PC-9 (cell line): ENCODE measurements at regions not wholly inside any gene's neighbourhood (a gene's known extent, or its start where the extent isn't known, plus 50 kb on each side); places are given as distances from the start of the nearest gene placed in this dataset.
"Not testable (repeated sequence)": the region's sequence is repeated elsewhere in the genome, so short reads cannot be mapped to it uniquely, and the experiment has no call there.

ENCODE experiments used
- BruUV-seq: library from RNA; stranded (reverse); fragments of 400-500 nt; replicated peaks from 2 replicates; lab custom pipeline; 2021; lab: Mats Ljungman, UMichigan
- CTCF ChIA-PET: fragments of 300-600 bp; sonication (Branson Sonifier 250); formaldehyde crosslinking; loops from one replicate; lab custom pipeline; 2022; ENCODE audit warnings: antibody characterized with exemption; lab: Charles Lee
- POLR2A ChIA-PET: fragments of 300-600 bp; sonication (Branson Sonifier 250); formaldehyde crosslinking; loops from one replicate; lab custom pipeline; 2022; ENCODE audit warnings: antibody characterized with exemption; ENCODE audit not compliant: unreplicated experiment; lab: Charles Lee
- DNase-seq, 2 experiments: peaks; one replicate each; pipeline versions ENCODE4 v3.0.0 to v3.0.0-alpha.2; 2015 to 2022; ENCODE audit warnings: mixed read lengths in 1 of 2
- H2AFZ ChIP-seq: fragments of 200-600 bp; sonication (generic); 2 replicates; pipeline ENCODE4 v1.8.1; 2017; ENCODE audit warnings: antibody characterized with exemption
- H3F3A ChIP-seq: fragments of 200-600 bp; sonication (generic); 2 replicates; pipeline ENCODE4 v1.8.1; 2017; ENCODE audit warnings: antibody characterized with exemption, mild to moderate bottlenecking, low read depth; ENCODE audit not compliant: insufficient read depth
- H3K27ac ChIP-seq: fragments of 200-600 bp; sonication (generic); 2 replicates; pipeline ENCODE4 v1.6.1; 2016; ENCODE audit warnings: mixed run types
- H3K27me3 ChIP-seq: fragments of 200-600 bp; sonication (generic); 2 replicates; pipeline ENCODE4 v1.6.1; 2016; ENCODE audit warnings: low read depth, mixed run types; ENCODE audit not compliant: insufficient read depth
- H3K36me3 ChIP-seq: fragments of 200-600 bp; sonication (generic); 2 replicates; pipeline ENCODE4 v1.6.1; 2016; ENCODE audit warnings: low read depth, mixed run types
- H3K4me1 ChIP-seq: fragments of 200-600 bp; sonication (generic); replicated peaks from 2 replicates; pipeline ENCODE4 v1.6.1; 2016; ENCODE audit warnings: mixed run types; ENCODE audit not compliant: insufficient read depth
- H3K4me2 ChIP-seq: fragments of 200-600 bp; sonication (generic); 2 replicates; pipeline ENCODE4 v1.6.1; 2017; ENCODE audit warnings: mixed run types
- H3K4me3 ChIP-seq: fragments of 200-600 bp; sonication (generic); 2 replicates; pipeline ENCODE4 v1.6.1; 2016; ENCODE audit warnings: mixed run types
- H3K79me2 ChIP-seq: fragments of 200-600 bp; sonication (generic); 2 replicates; pipeline ENCODE4 v1.6.1; 2017; ENCODE audit warnings: low read depth, mixed run types
- H3K9me2 ChIP-seq: fragments of 200-600 bp; sonication (generic); 2 replicates; pipeline ENCODE4 v1.8.1; 2017; ENCODE audit warnings: mild to moderate bottlenecking; ENCODE audit not compliant: insufficient read depth
- H3K9me3 ChIP-seq: fragments of 200-600 bp; sonication (generic); 2 replicates; pipeline ENCODE4 v1.8.1; 2016; ENCODE audit warnings: low read depth; ENCODE audit not compliant: insufficient read depth
- H4K20me1 ChIP-seq: fragments of 200-600 bp; sonication (generic); 2 replicates; pipeline ENCODE4 v1.8.1; 2017; ENCODE audit not compliant: insufficient read depth
- CTCF ChIP-seq: fragments of 200-600 bp; sonication (generic); conservative IDR thresholded peaks from 2 replicates; pipeline ENCODE4 v1.6.1; 2017; ENCODE audit warnings: mixed run types, antibody characterized with exemption, mild to moderate bottlenecking, moderate library complexity
- EZH2 ChIP-seq: fragments of 200-600 bp; sonication (generic); IDR thresholded peaks from 2 replicates; pipeline ENCODE4 v1.8.0; 2017; ENCODE audit warnings: antibody characterized with exemption, low read depth
- intact Hi-C: fragments of 100-400 bp; cut with micrococcal nuclease; formaldehyde crosslinking; loops from one replicate; pipeline ENCODE4 v1.10.0; 2022; ENCODE audit not compliant: unreplicated experiment

GRCh38 chr18:35837922-35838496, 134.5 kb upstream of the RMP24 start:
- no peak for DNase-seq
- H3K4me3 ChIP-seq = no peak overlapping the region
- no peaks in the 10 kb centered on the region for H3K9me2 ChIP-seq
- TF ChIP-seq EZH2 (no peak), CTCF (no peak)
- H3K36me3 ChIP-seq = no peaks in the 10 kb centered on the region
- intact Hi-C loops = no loop called here
- no peaks in the 10 kb centered on the region for H3K4me1 ChIP-seq
- POLR2A ChIA-PET = no interaction called here
- no peaks in the 10 kb centered on the region for H4K20me1 ChIP-seq
- no peaks in the 10 kb centered on the region for H3K27me3 ChIP-seq
- no peaks in the 10 kb centered on the region for H3K9me3 ChIP-seq
- H3K79me2 ChIP-seq = no peaks in the 10 kb centered on the region
- CTCF ChIA-PET = no interaction called here
- no TSS peak for BruUV-seq
- no peak overlapping the region for H2AFZ ChIP-seq
- no peak overlapping the region for H3K4me2 ChIP-seq
- no peak overlapping the region for H3K27ac ChIP-seq
- H3F3A ChIP-seq = no peaks in the 10 kb centered on the region

GRCh38 chr18:35841283-35841682, 131.2 kb upstream of the RMP24 start:
- Histone ChIP-seq H3K79me2 (no peaks in the 10 kb centered on the region), H3K4me2 (no peak overlapping the region), H3K27me3 (no peaks in the 10 kb centered on the region), H3F3A (no peaks in the 10 kb centered on the region), H3K36me3 (no peaks in the 10 kb centered on the region), H3K4me3 (no peak overlapping the region), H3K9me3 (no peaks in the 10 kb centered on the region), H3K27ac (no peak overlapping the region), H4K20me1 (no peaks in the 10 kb centered on the region), H3K4me1 (no peaks in the 10 kb centered on the region), H2AFZ (no peak overlapping the region), H3K9me2 (no peaks in the 10 kb centered on the region)
- TF ChIP-seq CTCF = no peak
- no peak for TF ChIP-seq EZH2
- POLR2A ChIA-PET = no interaction called here
- no peak for DNase-seq
- CTCF ChIA-PET = no interaction called here
- BruUV-seq = no TSS peak
- intact Hi-C loops = no loop called here

- no peaks in the 10 kb centered on the region for H3K9me2 ChIP-seq
- intact Hi-C loops = no loop called here
- H3F3A ChIP-seq = no peaks in the 10 kb centered on the region
- H3K4me2 ChIP-seq = no peak overlapping the region
- CTCF ChIA-PET = no interaction called here
- POLR2A ChIA-PET = no interaction called here
- no TSS peak for BruUV-seq
- H2AFZ ChIP-seq = no peak overlapping the region
- no peak overlapping the region for H3K4me3 ChIP-seq
- no peak overlapping the region for H3K27ac ChIP-seq
- TF ChIP-seq EZH2 = no peak
- no peak for TF ChIP-seq CTCF
- H3K79me2 ChIP-seq = no peaks in the 10 kb centered on the region
- no peaks in the 10 kb centered on the region for H4K20me1 ChIP-seq
- no peaks in the 10 kb centered on the region for H3K36me3 ChIP-seq
- H3K27me3 ChIP-seq = no peaks in the 10 kb centered on the region
- DNase-seq = no peak
- no peaks in the 10 kb centered on the region for H3K9me3 ChIP-seq
- no peaks in the 10 kb centered on the region for H3K4me1 ChIP-seq
Observed at GRCh38 chr18:35842536-35842935, 129.9 kb upstream of the RMP24 start.

- intact Hi-C loops, CTCF ChIA-PET, DNase-seq, H3K9me3 ChIP-seq, H3K27ac ChIP-seq, H3K79me2 ChIP-seq, H3K4me1 ChIP-seq, H3K4me3 ChIP-seq, POLR2A ChIA-PET, H4K20me1 ChIP-seq, H3K27me3 ChIP-seq, H3K36me3 ChIP-seq, BruUV-seq, H3K9me2 ChIP-seq, H3K4me2 ChIP-seq, H2AFZ ChIP-seq, H3F3A ChIP-seq: not testable (repeated sequence)
Observed at GRCh38 chr18:35848321-35848720, 124.2 kb upstream of the RMP24 start.

GRCh38 chr18:35849241-35849640, 123.2 kb upstream of the RMP24 start:
- BruUV-seq, H4K20me1 ChIP-seq: not testable (repeated sequence)
- H3K27me3 ChIP-seq = peaks cover 12% of the 10 kb centered on the region

More at GRCh38 chr18:35849241-35849640, 123.2 kb upstream of the RMP24 start:
- H3K27ac ChIP-seq, H3K4me1 ChIP-seq, H3K4me2 ChIP-seq, H3K4me3 ChIP-seq, intact Hi-C loops, H3K9me3 ChIP-seq, H3K79me2 ChIP-seq, H3F3A ChIP-seq, DNase-seq, CTCF ChIA-PET, H3K9me2 ChIP-seq, H3K36me3 ChIP-seq, H2AFZ ChIP-seq: not testable (repeated sequence)
- POLR2A ChIA-PET = interaction anchor here (0.6 kb wide), 1 partner anchor 116 kb away, joined by 3 read pairs; no protein-coding TSS in a partner anchor
